ENCODE measurements at regions not wholly inside any gene's neighbourhood (a gene's known extent, or its start where the extent isn't known, plus 50 kb on each side); places are given as distances from the start of the nearest gene placed in this dataset.

DNA sequence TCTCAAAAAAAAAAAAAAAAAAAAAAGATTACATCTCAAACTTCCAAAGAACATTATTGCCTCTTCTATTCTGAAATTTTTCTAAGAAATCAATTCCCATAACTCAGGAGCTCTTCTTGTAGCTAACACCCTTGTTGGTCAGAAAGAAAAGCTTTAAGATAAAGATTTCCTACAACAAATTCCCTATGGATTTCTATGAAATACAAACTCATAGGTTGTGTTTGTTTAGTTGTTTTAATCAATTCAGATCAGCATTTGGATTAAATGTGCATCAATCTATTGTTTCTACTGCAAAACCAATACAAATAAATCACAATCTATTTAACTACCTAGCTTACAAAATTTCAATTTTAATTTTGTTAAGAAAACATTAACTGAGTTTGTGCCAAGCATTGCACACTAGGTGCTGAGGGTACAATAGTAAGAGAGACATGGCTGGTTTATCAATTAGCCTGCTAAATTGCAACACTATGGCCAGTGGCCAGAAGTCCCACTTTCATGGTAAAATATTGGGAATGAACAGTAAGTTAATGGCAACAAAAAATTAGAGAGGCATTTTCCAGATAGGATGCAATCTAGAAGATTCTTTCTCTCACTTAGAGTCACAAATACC is 80.2 kb upstream of the MYCN start:
- no peaks in the 10 kb centered on the region for H3K36me3 ChIP-seq (ENCODE audit: insufficient read depth, low read length)
- no peak overlapping the region for H3K9ac ChIP-seq (ENCODE audit: low read depth, low read length)
- ATAC-seq (ENCODE audit: insufficient read depth, low read depth) (no peak), DNase-seq (no peak)
- no peak overlapping the region for H3K27ac ChIP-seq (ENCODE audit: low read length)
- H3K27me3 ChIP-seq (ENCODE audit: insufficient read depth, low read length, poor library complexity) = no peaks in the 10 kb centered on the region
- no peak overlapping the region for H3K4me2 ChIP-seq (ENCODE audit: insufficient read depth, low read length)
- H4K20me1 ChIP-seq (ENCODE audit: insufficient read depth, low read length) = no peaks in the 10 kb centered on the region
- no peak overlapping the region for H3K4me3 ChIP-seq (ENCODE audit: low read depth in 1 of 2, low read length in 2 of 2)
- H2AFZ ChIP-seq (ENCODE audit: low read depth, low read length) = no peak overlapping the region
- no peaks in the 10 kb centered on the region for H3K9me3 ChIP-seq (ENCODE audit: insufficient read depth, low read length, severe bottlenecking)
- no peaks in the 10 kb centered on the region for H3K4me1 ChIP-seq (ENCODE audit: insufficient read depth, low read length)
- no peak for TF ChIP-seq EZH2 (IDR thresholded peaks at IDR 0.05; ENCODE audit: borderline replicate concordance, low read depth, low read length, severe bottlenecking)
- no peak for TF ChIP-seq CTCF (IDR thresholded peaks at IDR 0.05; ENCODE audit: borderline replicate concordance, extremely low read depth, low read length, poor library complexity, severe bottlenecking)
- no peaks in the 10 kb centered on the region for H3K79me2 ChIP-seq (ENCODE audit: insufficient read depth, low read length)

- Histone ChIP-seq H3K4me1 (ENCODE audit: insufficient read depth, low read length) (no peaks in the 10 kb centered on the region), H2AFZ (ENCODE audit: low read depth, low read length) (no peak overlapping the region), H3K4me2 (ENCODE audit: insufficient read depth, low read length) (no peak overlapping the region), H3K36me3 (ENCODE audit: insufficient read depth, low read length) (no peaks in the 10 kb centered on the region), H3K9ac (ENCODE audit: low read depth, low read length) (no peak overlapping the region), H3K4me3 (ENCODE audit: low read depth in 1 of 2, low read length in 2 of 2) (no peak overlapping the region), H3K9me3 (ENCODE audit: insufficient read depth, low read length, severe bottlenecking) (no peaks in the 10 kb centered on the region), H4K20me1 (ENCODE audit: insufficient read depth, low read length) (no peaks in the 10 kb centered on the region), H3K79me2 (ENCODE audit: insufficient read depth, low read length) (no peaks in the 10 kb centered on the region), H3K27ac (ENCODE audit: low read length) (no peak overlapping the region), H3K27me3 (ENCODE audit: insufficient read depth, low read length, poor library complexity) (no peaks in the 10 kb centered on the region)
- DNase-seq = no peak
- TF ChIP-seq EZH2 (IDR thresholded peaks at IDR 0.05; ENCODE audit: borderline replicate concordance, low read depth, low read length, severe bottlenecking) = no peak
- no peak for TF ChIP-seq CTCF (IDR thresholded peaks at IDR 0.05; ENCODE audit: borderline replicate concordance, extremely low read depth, low read length, poor library complexity, severe bottlenecking)
- ATAC-seq (ENCODE audit: insufficient read depth, low read depth) = no peak
These were observed 79.6 kb upstream of the MYCN start for GRCh38 chr2:15860760-15861159.

DNA sequence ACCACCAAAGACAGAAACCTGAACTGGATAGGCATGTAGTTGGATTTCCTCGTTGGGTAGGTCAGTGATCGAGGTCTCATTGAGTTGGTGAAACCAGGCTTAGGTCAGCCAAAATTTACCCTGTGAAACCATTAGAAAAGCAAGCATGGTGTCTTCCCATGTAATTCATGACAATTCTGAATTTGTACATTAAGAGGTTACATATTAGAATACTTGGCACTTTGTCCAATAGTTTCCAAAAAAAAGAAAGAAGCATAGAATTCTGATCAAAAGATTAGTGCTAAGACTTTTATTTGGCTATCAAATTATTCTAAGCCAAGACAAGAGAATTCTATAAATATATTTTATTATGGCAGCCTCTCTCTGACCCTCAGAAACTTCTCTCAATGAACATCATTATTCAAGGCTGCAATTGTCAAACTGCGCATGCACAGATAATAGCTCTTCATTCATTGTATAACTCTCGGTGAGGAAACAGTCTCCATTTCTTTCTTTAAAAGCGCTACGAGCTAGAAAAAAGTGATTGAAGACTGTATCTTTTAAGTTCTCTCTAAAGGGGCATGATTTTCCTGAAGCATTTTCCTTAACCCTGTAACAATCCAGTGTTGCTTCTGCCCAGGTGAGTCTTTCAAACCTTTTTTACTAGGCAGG is 79.1 kb upstream of the MYCN start:
- Histone ChIP-seq H3K4me1 (ENCODE audit: insufficient read depth, low read length) (no peaks in the 10 kb centered on the region), H3K4me2 (ENCODE audit: insufficient read depth, low read length) (no peak overlapping the region), H3K36me3 (ENCODE audit: insufficient read depth, low read length) (no peaks in the 10 kb centered on the region), H3K9ac (ENCODE audit: low read depth, low read length) (no peak overlapping the region), H3K79me2 (ENCODE audit: insufficient read depth, low read length) (no peaks in the 10 kb centered on the region), H2AFZ (ENCODE audit: low read depth, low read length) (no peak overlapping the region), H3K27me3 (ENCODE audit: insufficient read depth, low read length, poor library complexity) (no peaks in the 10 kb centered on the region), H4K20me1 (ENCODE audit: insufficient read depth, low read length) (no peaks in the 10 kb centered on the region), H3K9me3 (ENCODE audit: insufficient read depth, low read length, severe bottlenecking) (no peaks in the 10 kb centered on the region), H3K4me3 (ENCODE audit: low read depth in 1 of 2, low read length in 2 of 2) (no peak overlapping the region), H3K27ac (ENCODE audit: low read length) (no peak overlapping the region)
- no peak for TF ChIP-seq EZH2 (IDR thresholded peaks at IDR 0.05; ENCODE audit: borderline replicate concordance, low read depth, low read length, severe bottlenecking)
- no peak for TF ChIP-seq CTCF (IDR thresholded peaks at IDR 0.05; ENCODE audit: borderline replicate concordance, extremely low read depth, low read length, poor library complexity, severe bottlenecking)
- ATAC-seq (ENCODE audit: insufficient read depth, low read depth) (no peak), DNase-seq (no peak)

All from DND-41 (cell line).